H9 (cell line): ENCODE measurements at regions not wholly inside any gene's neighbourhood (a gene's known extent, or its start where the extent isn't known, plus 50 kb on each side); places are given as distances from the start of the nearest gene placed in this dataset.

Source experiments
- DNase-seq: peaks from one replicate; pipeline ENCODE4 v3.0.0-alpha.2; 2017
- H2AFZ ChIP-seq: one replicate; pipeline ENCODE4 v1.6.1; 2013; ENCODE audit warnings: mild to moderate bottlenecking, low read length, control low read depth, moderate library complexity
- H2AK5ac ChIP-seq: 2 replicates; pipeline ENCODE4 v1.6.1; 2013; ENCODE audit warnings: low read length, control low read depth, mixed read lengths; ENCODE audit not compliant: insufficient read length
- H2BK120ac ChIP-seq: one replicate; pipeline ENCODE4 v1.6.1; 2013; ENCODE audit warnings: low read depth, mild to moderate bottlenecking, low read length, control low read depth, inconsistent platforms; ENCODE audit not compliant: poor library complexity, severe bottlenecking
- H2BK12ac ChIP-seq: 2 replicates; pipeline ENCODE4 v1.6.1; 2013; ENCODE audit warnings: low read length, control low read depth, mixed read lengths, low read depth; ENCODE audit not compliant: insufficient read length
- H2BK15ac ChIP-seq: 2 replicates; pipeline ENCODE4 v1.6.1; 2013; ENCODE audit warnings: low read depth, low read length, control low read depth
- H2BK20ac ChIP-seq: one replicate; pipeline ENCODE4 v1.6.1; 2013; ENCODE audit warnings: low read depth, mild to moderate bottlenecking, low read length, control low read depth, inconsistent platforms; ENCODE audit not compliant: poor library complexity, severe bottlenecking
- H2BK5ac ChIP-seq: 2 replicates; pipeline ENCODE4 v1.6.1; 2013; ENCODE audit warnings: low read length, control low read depth, mixed read lengths; ENCODE audit not compliant: insufficient read length
- H3K14ac ChIP-seq: 2 replicates; pipeline ENCODE4 v1.6.1; 2013; ENCODE audit warnings: low read length, control low read depth; ENCODE audit not compliant: insufficient read depth
- H3K18ac ChIP-seq: 2 replicates; pipeline ENCODE4 v1.6.1; 2013; ENCODE audit warnings: low read depth, mild to moderate bottlenecking, mixed read lengths, low read length, control low read depth; ENCODE audit not compliant: insufficient read length
- H3K23ac ChIP-seq: 2 replicates; pipeline ENCODE4 v1.6.1; 2013; ENCODE audit warnings: low read length, control low read depth, mixed read lengths, low read depth; ENCODE audit not compliant: insufficient read length
- H3K23me2 ChIP-seq: 2 replicates; pipeline ENCODE4 v1.6.1; 2013; ENCODE audit warnings: low read depth, mild to moderate bottlenecking, mixed read lengths, low read length, control low read depth; ENCODE audit not compliant: insufficient read length, poor library complexity, severe bottlenecking
- H3K27ac ChIP-seq: 2 replicates; pipeline ENCODE4 v1.5.1; 2013; ENCODE audit warnings: low read length, control low read depth, mixed read lengths, low read depth; ENCODE audit not compliant: insufficient read length
- H3K27me3 ChIP-seq: 2 replicates; pipeline ENCODE4 v1.6.1; 2013; ENCODE audit warnings: low read length, control low read depth, inconsistent platforms; ENCODE audit not compliant: insufficient read depth
- H3K4ac ChIP-seq: 2 replicates; pipeline ENCODE4 v1.6.1; 2013; ENCODE audit warnings: low read depth, mild to moderate bottlenecking, control low read depth, inconsistent platforms, low read length, moderate library complexity
- H3K4me1 ChIP-seq: 2 replicates; pipeline ENCODE4 v1.6.1; 2013; ENCODE audit warnings: low read length, control low read depth, inconsistent platforms; ENCODE audit not compliant: insufficient read depth
- H3K4me2 ChIP-seq: 2 replicates; pipeline ENCODE4 v1.6.1; 2013; ENCODE audit warnings: low read length, control low read depth, mixed read lengths; ENCODE audit not compliant: insufficient read length, insufficient read depth
- H3K56ac ChIP-seq: 2 replicates; pipeline ENCODE4 v1.6.1; 2013; ENCODE audit warnings: low read depth, mild to moderate bottlenecking, mixed read lengths, low read length, control low read depth; ENCODE audit not compliant: insufficient read length
- H3K79me1 ChIP-seq: 2 replicates; pipeline ENCODE4 v1.6.1; 2013; ENCODE audit warnings: low read depth, mild to moderate bottlenecking, moderate library complexity, low read length, control low read depth, inconsistent platforms; ENCODE audit not compliant: insufficient read depth, poor library complexity, severe bottlenecking
- H3K79me2 ChIP-seq: 2 replicates; pipeline ENCODE4 v1.6.1; 2013; ENCODE audit warnings: low read length, control low read depth, inconsistent platforms; ENCODE audit not compliant: insufficient read depth
- H3K9ac ChIP-seq: 2 replicates; pipeline ENCODE4 v1.6.1; 2013; ENCODE audit warnings: low read length, control low read depth, mixed read lengths; ENCODE audit not compliant: insufficient read length; ENCODE audit errors: extremely low read depth
- H3K9me3 ChIP-seq: one replicate; pipeline ENCODE4 v1.6.1; 2013; ENCODE audit warnings: low read depth, low read length, inconsistent platforms; ENCODE audit not compliant: control insufficient read depth
- H3T11ph ChIP-seq: one replicate; pipeline ENCODE4 v1.6.1; 2013; ENCODE audit warnings: mild to moderate bottlenecking, low read length, control low read depth, inconsistent platforms
- H4K20me1 ChIP-seq: one replicate; pipeline ENCODE4 v1.6.1; 2013; ENCODE audit not compliant: control insufficient read depth, insufficient read length, insufficient read depth
- H4K5ac ChIP-seq: 2 replicates; pipeline ENCODE4 v1.6.1; 2013; ENCODE audit warnings: low read depth, mild to moderate bottlenecking, mixed read lengths, low read length, control low read depth; ENCODE audit not compliant: insufficient read length
- H4K8ac ChIP-seq: replicated peaks from 2 replicates; pipeline ENCODE4 v1.6.1; 2013; ENCODE audit warnings: low read length, control low read depth, mixed read lengths, low read depth; ENCODE audit not compliant: insufficient read length
- H4K91ac ChIP-seq: 2 replicates; pipeline ENCODE4 v1.6.1; 2013; ENCODE audit warnings: low read depth, mild to moderate bottlenecking, moderate library complexity, mixed read lengths, low read length, control low read depth; ENCODE audit not compliant: insufficient read length
- H3K27ac Mint-ChIP-seq, 3 experiments: 2 replicates in 2 of 3; 3 replicates in 1 of 3; pipeline ENCODE4 v1.8.0; 2020 to 2021; ENCODE audit warnings: mixed read lengths in 3 of 3, mild to moderate bottlenecking in 1 of 3, moderate library complexity in 1 of 3
- H3K27me3 Mint-ChIP-seq: 2 replicates; pipeline ENCODE4 v1.8.0; 2021; ENCODE audit warnings: low read depth, mild to moderate bottlenecking, moderate library complexity, mixed read lengths
- H3K36me3 Mint-ChIP-seq, 3 experiments: 2 replicates in 2 of 3; 3 replicates in 1 of 3; pipeline ENCODE4 v1.8.0; 2020 to 2021; ENCODE audit warnings: low read depth in 3 of 3, mixed read lengths in 3 of 3; ENCODE audit not compliant: insufficient read depth in 1 of 3
- H3K4me1 Mint-ChIP-seq, 2 experiments: 2 replicates each; pipeline ENCODE4 v1.8.0; 2020; ENCODE audit warnings: mixed read lengths in 2 of 2
- H3K4me3 Mint-ChIP-seq, 2 experiments: 2 replicates in 1 of 2; 3 replicates in 1 of 2; pipeline ENCODE4 v1.8.0; 2020 to 2021; ENCODE audit warnings: mild to moderate bottlenecking in 2 of 2, mixed read lengths in 2 of 2, moderate library complexity in 1 of 2
- H3K9me3 Mint-ChIP-seq, 2 experiments: 2 replicates in 1 of 2; 3 replicates in 1 of 2; pipeline ENCODE4 v1.8.0; 2020; ENCODE audit warnings: mild to moderate bottlenecking in 2 of 2, mixed read lengths in 2 of 2, moderate library complexity in 1 of 2
- WGBS: extraction: QIAGEN DNeasy Blood & Tissue Kit; methylation state at CpG from one replicate; pipeline ENCODE4 v1.1.7; 2013; ENCODE audit warnings: missing lambda C conversion rate, low lambda C conversion rate, mixed read lengths; ENCODE audit not compliant: insufficient read length; ENCODE audit errors: extremely low coverage; 5-methylcytosine and 5-hydroxymethylcytosine counted together
- TF ChIP-seq, protein P1 (sequence below): fragments of 200-600 bp; sonication (generic); conservative IDR thresholded peaks from 3 replicates; pipeline ENCODE4 v1.8.0; 2021; ENCODE audit warnings: antibody characterized with exemption, mild to moderate bottlenecking

GRCh38 chr3:38986901-38987300 lies 64.8 kb downstream of the SCN11A start:
- Histone ChIP-seq H3K56ac (no peak overlapping the region), H4K5ac (no peak overlapping the region), H3K4me2 (no peak overlapping the region), H3K18ac (no peak overlapping the region), H3T11ph (no peak overlapping the region), H2AK5ac (no peak overlapping the region), H3K79me2 (no peaks in the 10 kb centered on the region), H3K4me1 (peaks cover 3% of the 10 kb centered on the region; the same call in 1 of the 2 replicates), H2BK5ac (no peak overlapping the region), H2AFZ (no peak overlapping the region), H3K9ac (no peak overlapping the region), H2BK120ac (no peak overlapping the region), H3K79me1 (no peaks in the 10 kb centered on the region), H4K20me1 (no peaks in the 10 kb centered on the region), H3K9me3 (no peaks in the 10 kb centered on the region), H3K23ac (no peak overlapping the region), H4K91ac (no peak overlapping the region), H3K27me3 (no peaks in the 10 kb centered on the region), H2BK20ac (no peak overlapping the region), H2BK15ac (no peak overlapping the region), H3K14ac (no peak overlapping the region), H3K4ac (no peak overlapping the region), H4K8ac (no peak overlapping the region), H3K27ac (no peak overlapping the region), H3K23me2 (no peaks in the 10 kb centered on the region), H2BK12ac (no peak overlapping the region)
- no CpG with 5 or more reads among the region's 4 CpGs for WGBS
- TF ChIP-seq, protein P1, sequence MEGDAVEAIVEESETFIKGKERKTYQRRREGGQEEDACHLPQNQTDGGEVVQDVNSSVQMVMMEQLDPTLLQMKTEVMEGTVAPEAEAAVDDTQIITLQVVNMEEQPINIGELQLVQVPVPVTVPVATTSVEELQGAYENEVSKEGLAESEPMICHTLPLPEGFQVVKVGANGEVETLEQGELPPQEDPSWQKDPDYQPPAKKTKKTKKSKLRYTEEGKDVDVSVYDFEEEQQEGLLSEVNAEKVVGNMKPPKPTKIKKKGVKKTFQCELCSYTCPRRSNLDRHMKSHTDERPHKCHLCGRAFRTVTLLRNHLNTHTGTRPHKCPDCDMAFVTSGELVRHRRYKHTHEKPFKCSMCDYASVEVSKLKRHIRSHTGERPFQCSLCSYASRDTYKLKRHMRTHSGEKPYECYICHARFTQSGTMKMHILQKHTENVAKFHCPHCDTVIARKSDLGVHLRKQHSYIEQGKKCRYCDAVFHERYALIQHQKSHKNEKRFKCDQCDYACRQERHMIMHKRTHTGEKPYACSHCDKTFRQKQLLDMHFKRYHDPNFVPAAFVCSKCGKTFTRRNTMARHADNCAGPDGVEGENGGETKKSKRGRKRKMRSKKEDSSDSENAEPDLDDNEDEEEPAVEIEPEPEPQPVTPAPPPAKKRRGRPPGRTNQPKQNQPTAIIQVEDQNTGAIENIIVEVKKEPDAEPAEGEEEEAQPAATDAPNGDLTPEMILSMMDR = no peak
- Mint-ChIP-seq H3K4me1 (peaks cover 20 to 29% of the 10 kb centered on the region in 2 experiments), H3K4me3 (no peak overlapping the region), H3K9me3 (peaks cover 0 to 3% of the 10 kb centered on the region in 2 experiments; a peak in 3 of 5 replicates), H3K36me3 (peaks cover 0 to 8% (median 0%) of the 10 kb centered on the region in 3 experiments; a peak in 1 of 7 replicates), H3K27ac (no peak overlapping the region), H3K27me3 (peaks cover 2% of the 10 kb centered on the region; the same call in 1 of the 2 replicates)
- no peak for DNase-seq
